ENCODE measurements at regions not wholly inside any gene's neighbourhood (a gene's known extent, or its start where the extent isn't known, plus 50 kb on each side); places are given as distances from the start of the nearest gene placed in this dataset.

- Histone ChIP-seq H3K9ac (no peak overlapping the region), H3K79me2 (ENCODE audit: insufficient read depth, low read depth) (no peaks in the 10 kb centered on the region), H3K27me3 (ENCODE audit: insufficient read depth, low read depth) (peaks cover 46% of the 10 kb centered on the region), H3K27ac (no peak overlapping the region), H3K4me2 (no peak overlapping the region), H3K4me1 (ENCODE audit: low read depth, poor library complexity, severe bottlenecking) (no peaks in the 10 kb centered on the region), H2AFZ (ENCODE audit: low read depth) (no peak overlapping the region), H4K20me1 (ENCODE audit: insufficient read depth) (no peaks in the 10 kb centered on the region), H3K36me3 (ENCODE audit: insufficient read depth) (no peaks in the 10 kb centered on the region), H3K4me3 (IDR thresholded peaks at IDR 0.05; ENCODE audit: insufficient read depth, low read depth, low read length) (no peak overlapping the region)
- TF ChIP-seq, protein P1, sequence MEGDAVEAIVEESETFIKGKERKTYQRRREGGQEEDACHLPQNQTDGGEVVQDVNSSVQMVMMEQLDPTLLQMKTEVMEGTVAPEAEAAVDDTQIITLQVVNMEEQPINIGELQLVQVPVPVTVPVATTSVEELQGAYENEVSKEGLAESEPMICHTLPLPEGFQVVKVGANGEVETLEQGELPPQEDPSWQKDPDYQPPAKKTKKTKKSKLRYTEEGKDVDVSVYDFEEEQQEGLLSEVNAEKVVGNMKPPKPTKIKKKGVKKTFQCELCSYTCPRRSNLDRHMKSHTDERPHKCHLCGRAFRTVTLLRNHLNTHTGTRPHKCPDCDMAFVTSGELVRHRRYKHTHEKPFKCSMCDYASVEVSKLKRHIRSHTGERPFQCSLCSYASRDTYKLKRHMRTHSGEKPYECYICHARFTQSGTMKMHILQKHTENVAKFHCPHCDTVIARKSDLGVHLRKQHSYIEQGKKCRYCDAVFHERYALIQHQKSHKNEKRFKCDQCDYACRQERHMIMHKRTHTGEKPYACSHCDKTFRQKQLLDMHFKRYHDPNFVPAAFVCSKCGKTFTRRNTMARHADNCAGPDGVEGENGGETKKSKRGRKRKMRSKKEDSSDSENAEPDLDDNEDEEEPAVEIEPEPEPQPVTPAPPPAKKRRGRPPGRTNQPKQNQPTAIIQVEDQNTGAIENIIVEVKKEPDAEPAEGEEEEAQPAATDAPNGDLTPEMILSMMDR (conservative IDR thresholded peaks at IDR 0.05; ENCODE audit: low read depth, low read length): no peak
Measured at GRCh38 chr14:101507836-101508150, 53.5 kb upstream of the DIO3 start.

DNA sequence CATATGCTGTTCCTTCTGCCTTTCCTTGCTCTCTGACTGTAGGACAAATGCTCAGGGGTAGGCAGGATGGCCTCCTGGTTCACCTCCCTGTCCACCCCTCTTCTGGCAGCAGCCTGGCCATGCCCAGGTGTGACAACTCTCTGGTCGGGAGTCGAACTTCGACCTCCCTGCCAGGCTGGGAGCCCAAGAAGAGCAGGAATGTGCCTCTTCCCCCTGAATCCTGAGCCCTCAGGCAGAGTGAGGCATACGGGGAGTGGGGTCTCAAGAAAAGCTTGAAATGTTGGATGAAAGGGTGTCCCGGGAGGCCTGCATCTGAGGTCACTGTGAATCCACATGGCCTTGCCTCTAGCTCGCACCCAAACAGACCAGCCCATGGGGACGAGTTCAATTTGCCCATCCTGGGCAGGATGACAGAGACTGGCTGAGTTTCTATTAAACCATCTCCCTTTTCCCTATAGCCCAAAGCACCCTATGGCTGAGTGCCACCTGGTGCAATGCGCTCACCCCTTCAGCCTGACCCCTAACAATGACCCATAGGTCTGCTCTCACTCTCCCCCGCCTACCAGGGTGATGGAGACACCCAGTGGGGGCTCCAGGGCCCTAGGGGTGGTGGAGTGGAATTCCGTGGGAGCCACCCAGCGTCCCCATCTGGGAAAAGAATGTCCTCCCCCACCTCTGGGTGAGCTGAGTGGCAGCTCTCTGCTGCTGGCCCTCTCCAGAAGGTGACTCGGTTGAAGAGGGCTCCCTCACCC, 52.9 kb upstream of the DIO3 start:
- H3K36me3 ChIP-seq (ENCODE audit: insufficient read depth): no peaks in the 10 kb centered on the region
- H4K20me1 ChIP-seq (ENCODE audit: insufficient read depth): no peaks in the 10 kb centered on the region
- TF ChIP-seq, protein P1 (conservative IDR thresholded peaks at IDR 0.05; ENCODE audit: low read depth, low read length): no peak
- H3K4me3 ChIP-seq (IDR thresholded peaks at IDR 0.05; ENCODE audit: insufficient read depth, low read depth, low read length): no peak overlapping the region
- H3K9ac ChIP-seq: no peak overlapping the region
- H3K79me2 ChIP-seq (ENCODE audit: insufficient read depth, low read depth): no peaks in the 10 kb centered on the region
- H3K27me3 ChIP-seq (ENCODE audit: insufficient read depth, low read depth): peaks cover 41% of the 10 kb centered on the region
- no peaks in the 10 kb centered on the region for H3K4me1 ChIP-seq (ENCODE audit: low read depth, poor library complexity, severe bottlenecking)
- H2AFZ ChIP-seq (ENCODE audit: low read depth): no peak overlapping the region
- no peak overlapping the region for H3K27ac ChIP-seq
- no peak overlapping the region for H3K4me2 ChIP-seq

- TF ChIP-seq, protein P1 (conservative IDR thresholded peaks at IDR 0.05; ENCODE audit: low read depth, low read length): no peak
- no peak overlapping the region for H3K4me2 ChIP-seq
- no peak overlapping the region for H3K27ac ChIP-seq
- H3K9ac ChIP-seq: no peak overlapping the region
- no peaks in the 10 kb centered on the region for H3K4me1 ChIP-seq (ENCODE audit: low read depth, poor library complexity, severe bottlenecking)
- H2AFZ ChIP-seq (ENCODE audit: low read depth): no peak overlapping the region
- no peaks in the 10 kb centered on the region for H4K20me1 ChIP-seq (ENCODE audit: insufficient read depth)
- H3K27me3 ChIP-seq (ENCODE audit: insufficient read depth, low read depth): peaks cover 38% of the 10 kb centered on the region
- H3K79me2 ChIP-seq (ENCODE audit: insufficient read depth, low read depth): no peaks in the 10 kb centered on the region
- no peak overlapping the region for H3K4me3 ChIP-seq (IDR thresholded peaks at IDR 0.05; ENCODE audit: insufficient read depth, low read depth, low read length)
- no peaks in the 10 kb centered on the region for H3K36me3 ChIP-seq (ENCODE audit: insufficient read depth)
Measured at GRCh38 chr14:101508948-101509729, 52.2 kb upstream of the DIO3 start.

GRCh38 chr14:101509730-101510371, 51.4 kb upstream of the DIO3 start:
- H2AFZ ChIP-seq (ENCODE audit: low read depth): no peak overlapping the region
- peaks cover 38% of the 10 kb centered on the region for H3K27me3 ChIP-seq (ENCODE audit: insufficient read depth, low read depth)
- no peak overlapping the region for H3K4me2 ChIP-seq
- no peaks in the 10 kb centered on the region for H3K36me3 ChIP-seq (ENCODE audit: insufficient read depth)
- H3K9ac ChIP-seq: no peak overlapping the region
- TF ChIP-seq, protein P1 (conservative IDR thresholded peaks at IDR 0.05; ENCODE audit: low read depth, low read length): no peak
- H3K4me3 ChIP-seq (IDR thresholded peaks at IDR 0.05; ENCODE audit: insufficient read depth, low read depth, low read length): no peak overlapping the region
- no peak overlapping the region for H3K27ac ChIP-seq
- H3K79me2 ChIP-seq (ENCODE audit: insufficient read depth, low read depth): no peaks in the 10 kb centered on the region
- H3K4me1 ChIP-seq (ENCODE audit: low read depth, poor library complexity, severe bottlenecking): no peaks in the 10 kb centered on the region
- H4K20me1 ChIP-seq (ENCODE audit: insufficient read depth): no peaks in the 10 kb centered on the region
